H9 (cell line): ENCODE measurements at regions not wholly inside any gene's neighbourhood (a gene's known extent, or its start where the extent isn't known, plus 50 kb on each side); places are given as distances from the start of the nearest gene placed in this dataset.

Source experiments
- DNase-seq: peaks from one replicate; pipeline ENCODE4 v3.0.0-alpha.2; 2017
- H2AFZ ChIP-seq: one replicate; pipeline ENCODE4 v1.6.1; 2013; ENCODE audit warnings: mild to moderate bottlenecking, low read length, control low read depth, moderate library complexity
- H2AK5ac ChIP-seq: 2 replicates; pipeline ENCODE4 v1.6.1; 2013; ENCODE audit warnings: low read length, control low read depth, mixed read lengths; ENCODE audit not compliant: insufficient read length
- H2BK120ac ChIP-seq: one replicate; pipeline ENCODE4 v1.6.1; 2013; ENCODE audit warnings: low read depth, mild to moderate bottlenecking, low read length, control low read depth, inconsistent platforms; ENCODE audit not compliant: poor library complexity, severe bottlenecking
- H2BK12ac ChIP-seq: 2 replicates; pipeline ENCODE4 v1.6.1; 2013; ENCODE audit warnings: low read length, control low read depth, mixed read lengths, low read depth; ENCODE audit not compliant: insufficient read length
- H2BK15ac ChIP-seq: 2 replicates; pipeline ENCODE4 v1.6.1; 2013; ENCODE audit warnings: low read depth, low read length, control low read depth
- H2BK20ac ChIP-seq: one replicate; pipeline ENCODE4 v1.6.1; 2013; ENCODE audit warnings: low read depth, mild to moderate bottlenecking, low read length, control low read depth, inconsistent platforms; ENCODE audit not compliant: poor library complexity, severe bottlenecking
- H2BK5ac ChIP-seq: 2 replicates; pipeline ENCODE4 v1.6.1; 2013; ENCODE audit warnings: low read length, control low read depth, mixed read lengths; ENCODE audit not compliant: insufficient read length
- H3K14ac ChIP-seq: 2 replicates; pipeline ENCODE4 v1.6.1; 2013; ENCODE audit warnings: low read length, control low read depth; ENCODE audit not compliant: insufficient read depth
- H3K18ac ChIP-seq: 2 replicates; pipeline ENCODE4 v1.6.1; 2013; ENCODE audit warnings: low read depth, mild to moderate bottlenecking, mixed read lengths, low read length, control low read depth; ENCODE audit not compliant: insufficient read length
- H3K23ac ChIP-seq: 2 replicates; pipeline ENCODE4 v1.6.1; 2013; ENCODE audit warnings: low read length, control low read depth, mixed read lengths, low read depth; ENCODE audit not compliant: insufficient read length
- H3K23me2 ChIP-seq: 2 replicates; pipeline ENCODE4 v1.6.1; 2013; ENCODE audit warnings: low read depth, mild to moderate bottlenecking, mixed read lengths, low read length, control low read depth; ENCODE audit not compliant: insufficient read length, poor library complexity, severe bottlenecking
- H3K27ac ChIP-seq: 2 replicates; pipeline ENCODE4 v1.5.1; 2013; ENCODE audit warnings: low read length, control low read depth, mixed read lengths, low read depth; ENCODE audit not compliant: insufficient read length
- H3K27me3 ChIP-seq: 2 replicates; pipeline ENCODE4 v1.6.1; 2013; ENCODE audit warnings: low read length, control low read depth, inconsistent platforms; ENCODE audit not compliant: insufficient read depth
- H3K4ac ChIP-seq: 2 replicates; pipeline ENCODE4 v1.6.1; 2013; ENCODE audit warnings: low read depth, mild to moderate bottlenecking, control low read depth, inconsistent platforms, low read length, moderate library complexity
- H3K4me1 ChIP-seq: 2 replicates; pipeline ENCODE4 v1.6.1; 2013; ENCODE audit warnings: low read length, control low read depth, inconsistent platforms; ENCODE audit not compliant: insufficient read depth
- H3K4me2 ChIP-seq: 2 replicates; pipeline ENCODE4 v1.6.1; 2013; ENCODE audit warnings: low read length, control low read depth, mixed read lengths; ENCODE audit not compliant: insufficient read length, insufficient read depth
- H3K56ac ChIP-seq: 2 replicates; pipeline ENCODE4 v1.6.1; 2013; ENCODE audit warnings: low read depth, mild to moderate bottlenecking, mixed read lengths, low read length, control low read depth; ENCODE audit not compliant: insufficient read length
- H3K79me1 ChIP-seq: 2 replicates; pipeline ENCODE4 v1.6.1; 2013; ENCODE audit warnings: low read depth, mild to moderate bottlenecking, moderate library complexity, low read length, control low read depth, inconsistent platforms; ENCODE audit not compliant: insufficient read depth, poor library complexity, severe bottlenecking
- H3K79me2 ChIP-seq: 2 replicates; pipeline ENCODE4 v1.6.1; 2013; ENCODE audit warnings: low read length, control low read depth, inconsistent platforms; ENCODE audit not compliant: insufficient read depth
- H3K9ac ChIP-seq: 2 replicates; pipeline ENCODE4 v1.6.1; 2013; ENCODE audit warnings: low read length, control low read depth, mixed read lengths; ENCODE audit not compliant: insufficient read length; ENCODE audit errors: extremely low read depth
- H3K9me3 ChIP-seq: one replicate; pipeline ENCODE4 v1.6.1; 2013; ENCODE audit warnings: low read depth, low read length, inconsistent platforms; ENCODE audit not compliant: control insufficient read depth
- H3T11ph ChIP-seq: one replicate; pipeline ENCODE4 v1.6.1; 2013; ENCODE audit warnings: mild to moderate bottlenecking, low read length, control low read depth, inconsistent platforms
- H4K20me1 ChIP-seq: one replicate; pipeline ENCODE4 v1.6.1; 2013; ENCODE audit not compliant: control insufficient read depth, insufficient read length, insufficient read depth
- H4K5ac ChIP-seq: 2 replicates; pipeline ENCODE4 v1.6.1; 2013; ENCODE audit warnings: low read depth, mild to moderate bottlenecking, mixed read lengths, low read length, control low read depth; ENCODE audit not compliant: insufficient read length
- H4K8ac ChIP-seq: replicated peaks from 2 replicates; pipeline ENCODE4 v1.6.1; 2013; ENCODE audit warnings: low read length, control low read depth, mixed read lengths, low read depth; ENCODE audit not compliant: insufficient read length
- H4K91ac ChIP-seq: 2 replicates; pipeline ENCODE4 v1.6.1; 2013; ENCODE audit warnings: low read depth, mild to moderate bottlenecking, moderate library complexity, mixed read lengths, low read length, control low read depth; ENCODE audit not compliant: insufficient read length
- H3K27ac Mint-ChIP-seq, 3 experiments: 2 replicates in 2 of 3; 3 replicates in 1 of 3; pipeline ENCODE4 v1.8.0; 2020 to 2021; ENCODE audit warnings: mixed read lengths in 3 of 3, mild to moderate bottlenecking in 1 of 3, moderate library complexity in 1 of 3
- H3K27me3 Mint-ChIP-seq: 2 replicates; pipeline ENCODE4 v1.8.0; 2021; ENCODE audit warnings: low read depth, mild to moderate bottlenecking, moderate library complexity, mixed read lengths
- H3K36me3 Mint-ChIP-seq, 3 experiments: 2 replicates in 2 of 3; 3 replicates in 1 of 3; pipeline ENCODE4 v1.8.0; 2020 to 2021; ENCODE audit warnings: low read depth in 3 of 3, mixed read lengths in 3 of 3; ENCODE audit not compliant: insufficient read depth in 1 of 3
- H3K4me1 Mint-ChIP-seq, 2 experiments: 2 replicates each; pipeline ENCODE4 v1.8.0; 2020; ENCODE audit warnings: mixed read lengths in 2 of 2
- H3K4me3 Mint-ChIP-seq, 2 experiments: 2 replicates in 1 of 2; 3 replicates in 1 of 2; pipeline ENCODE4 v1.8.0; 2020 to 2021; ENCODE audit warnings: mild to moderate bottlenecking in 2 of 2, mixed read lengths in 2 of 2, moderate library complexity in 1 of 2
- H3K9me3 Mint-ChIP-seq, 2 experiments: 2 replicates in 1 of 2; 3 replicates in 1 of 2; pipeline ENCODE4 v1.8.0; 2020; ENCODE audit warnings: mild to moderate bottlenecking in 2 of 2, mixed read lengths in 2 of 2, moderate library complexity in 1 of 2
- WGBS: extraction: QIAGEN DNeasy Blood & Tissue Kit; methylation state at CpG from one replicate; pipeline ENCODE4 v1.1.7; 2013; ENCODE audit warnings: missing lambda C conversion rate, low lambda C conversion rate, mixed read lengths; ENCODE audit not compliant: insufficient read length; ENCODE audit errors: extremely low coverage; 5-methylcytosine and 5-hydroxymethylcytosine counted together
- TF ChIP-seq, protein P1 (sequence below): fragments of 200-600 bp; sonication (generic); conservative IDR thresholded peaks from 3 replicates; pipeline ENCODE4 v1.8.0; 2021; ENCODE audit warnings: antibody characterized with exemption, mild to moderate bottlenecking

DNA sequence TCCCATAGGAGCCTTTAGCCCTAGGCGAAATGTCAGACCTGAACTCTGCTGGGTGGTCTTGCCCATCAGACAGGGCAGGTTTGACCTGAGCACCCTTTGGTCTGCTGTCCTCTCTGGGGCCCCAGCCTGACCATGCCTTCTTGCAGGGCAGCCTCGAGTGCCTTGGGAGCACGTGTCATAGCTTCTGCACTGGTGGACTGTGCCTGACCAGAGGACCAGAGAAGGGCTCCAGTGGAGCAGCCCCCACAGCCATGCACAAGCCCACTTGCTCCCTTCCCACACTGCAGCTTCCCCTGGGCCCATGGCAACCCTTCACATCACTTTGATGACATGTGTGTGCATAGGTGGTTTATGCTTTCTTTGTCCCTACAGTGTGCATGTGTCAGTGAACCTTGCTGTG, 394.0 kb downstream of the TEX13C start:
- Histone ChIP-seq H4K5ac (no peak overlapping the region), H2BK12ac (no peak overlapping the region), H4K8ac (no peak overlapping the region), H2BK20ac (no peak overlapping the region), H3K27ac (no peak overlapping the region), H3K27me3 (no peaks in the 10 kb centered on the region), H2BK120ac (no peak overlapping the region), H3K23me2 (no peaks in the 10 kb centered on the region), H3K4ac (no peak overlapping the region), H4K91ac (no peak overlapping the region), H3K79me1 (no peaks in the 10 kb centered on the region), H3K23ac (no peak overlapping the region), H2AFZ (no peak overlapping the region), H3K4me2 (no peak overlapping the region), H3K14ac (no peak overlapping the region), H3K9me3 (no peaks in the 10 kb centered on the region), H4K20me1 (no peaks in the 10 kb centered on the region), H3T11ph (no peak overlapping the region), H3K79me2 (no peaks in the 10 kb centered on the region), H2AK5ac (no peak overlapping the region), H3K9ac (no peak overlapping the region), H3K56ac (no peak overlapping the region), H3K18ac (no peak overlapping the region), H2BK15ac (no peak overlapping the region), H3K4me1 (no peaks in the 10 kb centered on the region), H2BK5ac (no peak overlapping the region)
- peaks cover 9 to 10% of the 10 kb centered on the region in 2 experiments for H3K4me1 Mint-ChIP-seq
- no peaks in the 10 kb centered on the region for H3K27me3 Mint-ChIP-seq
- no peak overlapping the region; a peak in 1 of 7 replicates for H3K27ac Mint-ChIP-seq
- peaks cover 0 to 5% (median 0%) of the 10 kb centered on the region in 3 experiments; a peak in 1 of 7 replicates for H3K36me3 Mint-ChIP-seq
- TF ChIP-seq, protein P1, sequence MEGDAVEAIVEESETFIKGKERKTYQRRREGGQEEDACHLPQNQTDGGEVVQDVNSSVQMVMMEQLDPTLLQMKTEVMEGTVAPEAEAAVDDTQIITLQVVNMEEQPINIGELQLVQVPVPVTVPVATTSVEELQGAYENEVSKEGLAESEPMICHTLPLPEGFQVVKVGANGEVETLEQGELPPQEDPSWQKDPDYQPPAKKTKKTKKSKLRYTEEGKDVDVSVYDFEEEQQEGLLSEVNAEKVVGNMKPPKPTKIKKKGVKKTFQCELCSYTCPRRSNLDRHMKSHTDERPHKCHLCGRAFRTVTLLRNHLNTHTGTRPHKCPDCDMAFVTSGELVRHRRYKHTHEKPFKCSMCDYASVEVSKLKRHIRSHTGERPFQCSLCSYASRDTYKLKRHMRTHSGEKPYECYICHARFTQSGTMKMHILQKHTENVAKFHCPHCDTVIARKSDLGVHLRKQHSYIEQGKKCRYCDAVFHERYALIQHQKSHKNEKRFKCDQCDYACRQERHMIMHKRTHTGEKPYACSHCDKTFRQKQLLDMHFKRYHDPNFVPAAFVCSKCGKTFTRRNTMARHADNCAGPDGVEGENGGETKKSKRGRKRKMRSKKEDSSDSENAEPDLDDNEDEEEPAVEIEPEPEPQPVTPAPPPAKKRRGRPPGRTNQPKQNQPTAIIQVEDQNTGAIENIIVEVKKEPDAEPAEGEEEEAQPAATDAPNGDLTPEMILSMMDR, result no peak
- peaks cover 11 to 46% of the 10 kb centered on the region in 2 experiments; a peak in 4 of 5 replicates for H3K9me3 Mint-ChIP-seq
- H3K4me3 Mint-ChIP-seq, result no peak overlapping the region
- no peak for DNase-seq
- WGBS, result no CpG with 5 or more reads among the region's 3 CpGs
